ENCODE measurements at regions not wholly inside any gene's neighbourhood (a gene's known extent, or its start where the extent isn't known, plus 50 kb on each side); places are given as distances from the start of the nearest gene placed in this dataset.

DNA sequence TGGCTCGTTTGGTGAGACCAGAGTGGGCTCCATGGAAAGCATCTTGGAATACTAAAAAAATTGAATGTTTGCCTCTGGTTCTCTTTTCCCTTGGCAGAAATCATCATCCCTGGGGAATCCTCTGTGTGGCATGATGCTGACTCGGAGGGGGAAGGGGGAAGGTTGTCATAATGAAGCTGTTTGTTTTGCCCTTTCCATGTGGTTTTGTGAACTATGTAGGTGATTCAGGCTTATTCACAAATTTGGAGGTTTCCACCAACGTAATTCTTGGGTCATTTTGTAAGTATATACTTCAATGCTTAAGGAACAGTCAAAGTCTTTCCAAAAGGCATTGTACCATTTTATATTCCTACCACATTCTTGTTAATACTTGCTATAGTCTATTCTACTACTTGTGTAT is 754.0 kb upstream of the FAT3 start:
- DNase-seq (ENCODE audit: low spot score), result no peak

DNA sequence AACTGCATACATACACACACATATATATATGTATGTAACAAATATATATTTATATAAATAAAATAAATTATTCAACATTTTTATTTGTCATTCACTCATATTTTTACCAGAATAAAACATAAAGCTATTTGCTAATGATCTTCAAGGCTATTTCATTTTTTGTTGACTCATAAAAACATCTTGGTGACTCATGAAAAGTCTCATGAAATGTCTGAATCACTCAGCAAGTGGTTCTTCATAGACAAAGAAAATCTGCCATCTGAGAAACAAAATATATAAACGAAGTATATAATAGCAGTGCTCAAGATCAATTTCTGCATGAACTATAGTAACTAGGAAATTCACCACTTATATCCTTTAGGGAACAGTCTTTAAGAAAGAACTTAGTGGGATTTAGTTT is 764.8 kb upstream of the FAT3 start:
- DNase-seq (ENCODE audit: low spot score), result no peak

DNA sequence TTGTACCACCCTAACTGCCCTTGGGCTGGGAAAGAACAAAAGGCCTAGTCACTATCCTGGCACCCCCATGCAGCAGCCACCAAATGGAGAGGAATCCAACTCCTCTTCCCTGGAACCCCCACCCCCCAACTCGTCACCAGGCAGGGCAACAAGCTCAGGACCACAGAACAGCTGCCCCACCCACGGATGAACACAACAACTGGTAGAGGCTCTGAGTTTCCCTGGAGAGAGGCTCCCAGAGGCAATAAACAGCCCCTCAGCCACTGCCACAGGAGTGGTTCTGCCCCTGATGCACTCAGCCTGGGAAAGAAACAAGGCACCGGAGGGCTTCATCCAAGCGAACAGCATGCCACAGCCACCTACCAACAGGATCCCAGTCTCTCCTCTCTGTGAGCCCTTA is 778.4 kb upstream of the FAT3 start:
- DNase-seq (ENCODE audit: low spot score), result no peak

DNA sequence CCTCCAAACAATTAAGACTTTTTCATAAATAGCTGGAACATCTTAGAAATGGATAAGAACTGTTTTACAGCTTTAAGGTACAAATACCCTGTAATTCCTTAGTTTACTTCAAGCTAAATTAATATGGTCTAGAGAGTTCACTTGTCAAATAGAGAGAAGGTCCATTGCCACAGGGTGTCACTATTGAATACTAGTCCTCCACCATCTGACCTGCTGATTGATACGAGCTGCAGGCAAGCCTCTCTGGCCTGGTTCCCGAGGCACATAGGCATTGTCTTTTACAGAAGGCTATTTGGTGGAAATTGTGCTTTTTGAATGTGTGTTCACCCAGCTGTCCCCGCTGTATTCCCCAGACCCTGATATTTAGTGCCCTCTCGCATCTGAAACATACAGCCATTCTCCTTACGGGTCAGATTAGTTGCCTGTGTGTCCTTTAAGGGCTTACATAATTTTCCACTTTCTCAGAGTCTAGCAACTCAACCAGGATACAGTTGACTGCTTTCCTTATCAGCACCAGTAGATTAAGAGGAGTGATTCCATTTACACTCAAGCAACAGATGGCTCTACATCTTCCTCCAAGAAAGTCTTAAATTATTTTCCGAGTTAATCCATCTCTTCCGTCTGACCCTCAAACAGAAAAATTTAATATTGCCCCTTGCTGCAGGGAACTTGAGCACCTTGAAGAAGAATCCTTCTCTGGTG is 788.8 kb upstream of the FAT3 start:
- no peak for DNase-seq (ENCODE audit: low spot score)

DNA sequence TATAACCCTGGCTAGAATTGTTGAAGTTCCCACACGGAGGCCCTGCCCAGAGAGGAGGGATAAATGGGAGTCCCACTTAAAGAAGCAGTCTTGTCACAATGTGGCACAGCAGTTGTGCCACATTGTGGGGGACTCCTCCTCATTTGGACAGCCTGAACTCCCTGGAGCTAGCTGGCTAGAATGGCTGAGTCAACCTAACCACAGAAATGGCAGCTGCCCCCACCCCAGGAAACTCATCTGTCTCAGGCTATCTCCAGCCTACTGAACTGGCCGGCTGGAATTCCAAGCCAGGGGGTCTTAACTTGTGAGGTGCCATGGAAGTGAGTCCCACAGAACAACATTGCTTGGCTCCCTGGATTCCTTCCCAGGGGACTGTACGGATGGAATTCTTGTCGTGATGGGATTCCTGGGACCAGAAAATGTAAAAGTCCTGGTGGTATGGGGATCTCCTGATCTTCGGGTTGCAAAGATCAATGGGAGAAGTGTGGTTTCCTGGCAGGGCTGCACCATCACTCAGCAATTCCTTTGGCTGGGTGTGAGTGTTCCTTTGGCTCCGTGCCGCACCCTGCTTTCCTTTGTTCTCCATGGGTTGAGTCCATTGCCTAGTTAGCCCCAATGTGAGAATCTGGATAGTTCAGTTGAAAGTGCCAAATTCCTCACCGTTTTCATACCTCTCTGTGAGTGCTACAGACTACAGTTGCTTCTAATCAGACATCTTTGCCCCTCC is 791.2 kb upstream of the FAT3 start:
- no peak for DNase-seq (ENCODE audit: low spot score)

- no peak for DNase-seq (ENCODE audit: low spot score)
Measured at GRCh38 chr11:91421641-91422040, 803.0 kb upstream of the FAT3 start.

GRCh38 chr11:91407842-91408241 is 816.8 kb upstream of the FAT3 start:
- DNase-seq (ENCODE audit: low spot score), result no peak

DNA sequence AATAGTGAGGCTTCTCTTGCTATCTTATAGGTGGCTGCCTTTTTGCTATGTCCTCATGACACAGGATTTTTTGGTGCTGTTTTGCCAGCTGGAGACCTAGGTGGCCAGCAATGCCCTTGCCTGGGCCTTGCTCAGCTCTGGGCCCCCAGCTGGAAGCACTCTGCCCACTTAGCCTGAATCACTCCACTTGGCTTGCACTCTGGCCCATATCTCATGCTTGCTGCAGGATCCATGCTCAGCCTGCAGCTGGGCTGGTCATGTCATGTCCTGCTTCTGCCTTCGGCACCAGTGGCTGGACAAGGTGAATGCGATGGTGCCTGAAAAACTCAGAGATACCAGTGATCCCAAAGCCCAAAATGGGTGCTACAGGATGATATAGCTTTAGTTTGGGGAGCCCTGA is 818.6 kb upstream of the FAT3 start:
- no peak for DNase-seq (ENCODE audit: low spot score)

GRCh38 chr11:91404344-91404743 is 820.3 kb upstream of the FAT3 start:
- no peak for DNase-seq (ENCODE audit: low spot score)

DNA sequence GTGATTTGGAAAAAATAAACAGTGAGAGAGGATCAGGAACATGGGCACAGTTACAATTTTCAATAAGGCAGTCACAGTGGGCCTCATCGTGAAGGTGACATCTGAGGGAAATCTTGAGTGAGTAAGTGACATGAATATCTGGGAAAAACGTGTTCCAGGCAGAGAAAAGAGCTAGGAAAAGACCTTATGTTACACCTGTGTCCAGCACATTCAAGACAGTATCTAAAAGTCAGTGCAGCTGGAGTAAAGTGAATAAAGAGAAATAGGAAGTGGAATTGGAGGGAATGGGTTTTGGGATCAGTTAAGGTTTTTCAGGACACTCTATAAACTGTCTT is 827.5 kb upstream of the FAT3 start:
- no peak for DNase-seq (ENCODE audit: low spot score)

DNA sequence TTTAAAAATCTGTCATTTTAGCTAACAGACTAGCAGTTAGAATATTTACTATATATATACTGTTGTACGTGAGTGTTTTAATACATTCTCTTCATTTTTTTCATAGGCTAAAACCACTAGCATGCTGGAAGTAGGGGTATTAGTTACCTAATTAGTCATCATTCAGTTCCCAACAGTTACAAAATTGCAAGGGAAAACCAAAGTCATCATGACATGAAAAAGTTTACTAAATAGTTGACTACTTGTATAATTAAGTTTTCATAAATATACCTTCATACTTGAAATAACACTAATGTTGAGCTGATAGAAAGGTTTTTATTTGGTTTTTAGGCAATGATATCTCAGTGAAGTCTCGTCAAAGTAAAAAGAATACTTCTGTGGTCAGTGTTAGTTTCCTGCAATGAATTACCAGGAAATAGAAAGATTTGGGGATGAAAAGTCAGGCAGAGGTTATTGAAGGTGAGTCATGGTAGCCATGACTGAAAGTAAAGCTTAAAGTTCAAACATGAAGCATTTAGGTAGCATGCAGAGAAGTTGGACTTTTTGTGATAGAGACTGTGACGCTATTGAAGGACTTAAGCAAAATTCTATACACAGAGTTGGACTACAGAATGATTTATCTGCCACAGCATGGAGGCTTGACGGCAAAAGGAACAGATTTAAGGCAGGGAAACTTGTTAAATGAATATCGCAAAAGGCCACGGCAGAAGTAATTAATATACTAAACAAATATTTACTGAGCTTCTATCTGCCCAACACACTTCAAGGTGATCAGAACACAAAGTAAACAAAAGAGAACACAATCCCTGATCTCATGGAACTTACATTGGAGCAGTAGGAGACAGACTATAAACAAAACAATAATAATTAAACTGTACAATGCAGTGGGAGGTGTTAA is 828.1 kb upstream of the FAT3 start:
- no peak for DNase-seq (ENCODE audit: low spot score)

- no peak for DNase-seq (ENCODE audit: low spot score)
Measured at GRCh38 chr11:91394727-91395414, 829.7 kb upstream of the FAT3 start.

- no peak for DNase-seq (ENCODE audit: low spot score)
Measured at GRCh38 chr11:91394073-91394726, 830.4 kb upstream of the FAT3 start.

DNA sequence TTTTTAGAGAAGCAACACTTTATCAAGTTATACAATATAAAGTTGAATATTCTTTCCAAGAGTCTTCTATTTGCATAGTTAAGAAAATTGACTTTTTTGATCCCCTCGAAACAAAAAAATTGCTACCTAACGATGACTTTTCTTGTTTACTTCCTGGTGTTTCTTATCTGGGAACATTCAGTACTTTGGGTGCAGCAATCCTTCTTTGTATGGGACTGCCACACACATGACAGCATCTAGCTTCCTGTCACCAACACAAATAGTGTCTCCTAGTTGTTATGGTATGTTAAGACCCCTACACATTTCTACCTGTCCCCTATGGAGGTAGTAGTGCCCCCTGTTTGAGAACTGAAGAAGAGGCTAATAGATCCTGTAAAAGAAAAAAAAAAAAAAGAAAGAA is 841.7 kb upstream of the FAT3 start:
- no peak for DNase-seq (ENCODE audit: low spot score)

- no peak for DNase-seq (ENCODE audit: low spot score)
Measured at GRCh38 chr11:91374794-91375193, 849.8 kb upstream of the FAT3 start.

DNA sequence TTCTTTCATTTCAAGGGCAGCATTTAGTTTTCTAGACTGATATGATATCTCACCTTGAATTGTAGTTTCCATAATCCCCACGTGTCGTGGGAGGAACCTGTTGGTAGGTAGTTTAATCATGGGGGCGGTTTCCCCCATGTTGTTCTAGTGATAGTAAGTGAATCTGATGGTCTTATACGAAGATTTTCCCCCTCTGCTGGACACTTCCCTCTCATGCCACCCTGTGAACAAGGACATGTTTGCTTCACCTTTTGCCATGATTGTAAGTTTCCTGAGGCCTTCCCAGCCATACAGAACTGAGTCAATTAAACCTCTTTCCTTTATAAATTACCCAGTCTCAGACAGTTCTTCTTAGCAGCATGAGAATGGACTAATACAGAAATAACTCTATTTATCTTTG is 851.1 kb upstream of the FAT3 start:
- DNase-seq (ENCODE audit: low spot score), result no peak

- DNase-seq (ENCODE audit: low spot score), result no peak
Measured at GRCh38 chr11:91366816-91367215, 857.8 kb upstream of the FAT3 start.

- DNase-seq (ENCODE audit: low spot score), result no peak
Measured at GRCh38 chr11:91365986-91366585, 858.5 kb upstream of the FAT3 start.

DNA sequence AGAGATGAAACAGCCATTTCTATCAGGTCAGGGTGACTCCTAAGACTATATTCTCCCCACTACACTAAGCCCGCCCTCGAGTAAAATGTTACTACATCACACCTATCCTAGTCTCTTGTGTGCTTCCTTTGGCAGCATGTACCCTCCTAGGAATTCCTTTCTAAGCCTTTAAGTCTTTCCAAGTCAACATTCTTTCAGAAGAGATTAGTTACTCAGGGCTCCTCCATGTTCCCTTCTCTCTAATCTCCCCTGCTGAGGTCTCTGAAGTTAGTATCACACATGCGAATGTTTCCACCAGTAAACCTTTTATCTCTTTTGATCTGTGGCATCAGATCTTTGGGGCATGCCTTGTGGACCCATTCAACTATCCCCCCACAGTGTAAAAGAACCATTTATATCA is 873.7 kb upstream of the FAT3 start:
- no peak for DNase-seq (ENCODE audit: low spot score)

GRCh38 chr11:91326751-91327150 is 897.9 kb upstream of the FAT3 start:
- DNase-seq (ENCODE audit: low spot score), result no peak

DNA sequence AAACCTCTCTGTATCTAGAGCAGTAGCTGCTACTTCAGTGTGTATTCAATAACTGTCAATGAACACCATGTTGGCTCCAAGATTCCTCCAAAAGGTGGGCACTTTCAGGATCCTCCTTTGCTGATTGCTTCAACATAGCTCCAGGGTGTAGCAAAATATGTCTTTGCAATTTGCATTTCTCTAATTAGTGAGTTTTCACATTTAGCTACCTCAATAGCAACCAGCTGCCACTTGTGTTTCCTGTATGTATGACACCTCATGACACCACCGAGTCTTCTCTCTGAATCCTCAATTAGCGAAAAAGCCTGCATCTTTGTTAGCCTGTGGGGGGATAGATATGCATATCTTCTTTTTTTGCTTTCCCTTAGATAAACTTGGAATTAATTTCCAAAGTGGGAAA is 898.3 kb upstream of the FAT3 start:
- DNase-seq (ENCODE audit: low spot score), result no peak

Data from mucosa of gallbladder (tissue), 1 donor.